ENCODE measurements at regions not wholly inside any gene's neighbourhood (a gene's known extent, or its start where the extent isn't known, plus 50 kb on each side); places are given as distances from the start of the nearest gene placed in this dataset.

- Histone ChIP-seq H3K4me1 (peaks cover 8 to 41% (median 32%) of the 10 kb centered on the region in 4 donors), H3K27ac (replicated peaks in 1 of 4) (no peak overlapping the region), H3K27me3 (no peaks in the 10 kb centered on the region), H3K9me3 (no peaks in the 10 kb centered on the region), H3K4me3 (no peak overlapping the region), H3K36me3 (no peaks in the 10 kb centered on the region)
- 89% methylated on average over 3 of the region's 9 CpGs for WGBS
- TF ChIP-seq POLR2AphosphoS5 (IDR thresholded peaks at IDR 0.05) (no peak), EP300 (IDR thresholded peaks at IDR 0.05) (no peak), CTCF (IDR thresholded peaks at IDR 0.05) (no peak), POLR2A (IDR thresholded peaks at IDR 0.05; ENCODE audit: low read depth) (no peak)
- intact Hi-C loops (cut with DNase I): no loop called here
- DNase-seq (ENCODE audit: extremely low spot score): no peak
Measured at GRCh38 chr4:123114084-123114914, 191.9 kb upstream of the NUDT6 start.

GRCh38 chr4:123114915-123115756 lies 192.7 kb upstream of the NUDT6 start:
- no peak for DNase-seq (ENCODE audit: extremely low spot score)
- Histone ChIP-seq H3K4me1 (peaks cover 4 to 32% (median 24%) of the 10 kb centered on the region in 4 donors), H3K27me3 (no peaks in the 10 kb centered on the region), H3K9me3 (no peaks in the 10 kb centered on the region), H3K4me3 (no peak overlapping the region), H3K27ac (replicated peaks in 1 of 4) (no peak overlapping the region), H3K36me3 (no peaks in the 10 kb centered on the region)
- 98% methylated on average over 15 of the region's 39 CpGs for WGBS
- TF ChIP-seq POLR2AphosphoS5 (IDR thresholded peaks at IDR 0.05) (no peak), EP300 (IDR thresholded peaks at IDR 0.05) (no peak), CTCF (IDR thresholded peaks at IDR 0.05) (no peak), POLR2A (IDR thresholded peaks at IDR 0.05; ENCODE audit: low read depth) (no peak)
- intact Hi-C loops (cut with DNase I): no loop called here

GRCh38 chr4:123116412-123116811 lies 194.0 kb upstream of the NUDT6 start:
- no peaks in the 10 kb centered on the region for H3K36me3 ChIP-seq
- 96% methylated on average over 1 of the region's 1 CpG for WGBS
- H3K27ac ChIP-seq (replicated peaks in 1 of 4): no peak overlapping the region
- intact Hi-C loops (cut with DNase I): no loop called here
- peaks cover 0 to 21% (median 14%) of the 10 kb centered on the region in 4 donors for H3K4me1 ChIP-seq
- DNase-seq (ENCODE audit: extremely low spot score): no peak
- no peak overlapping the region for H3K4me3 ChIP-seq
- no peaks in the 10 kb centered on the region for H3K27me3 ChIP-seq
- no peak for TF ChIP-seq POLR2A (IDR thresholded peaks at IDR 0.05; ENCODE audit: low read depth)
- no peak for TF ChIP-seq POLR2AphosphoS5 (IDR thresholded peaks at IDR 0.05)
- no peak for TF ChIP-seq CTCF (IDR thresholded peaks at IDR 0.05)
- TF ChIP-seq EP300 (IDR thresholded peaks at IDR 0.05): no peak
- no peaks in the 10 kb centered on the region for H3K9me3 ChIP-seq

GRCh38 chr4:123120473-123120872 lies 198.1 kb upstream of the NUDT6 start:
- no peaks in the 10 kb centered on the region for H3K27me3 ChIP-seq
- peaks cover 0 to 8% (median 3%) of the 10 kb centered on the region in 4 donors for H3K4me1 ChIP-seq
- 95% methylated on average over 1 of the region's 1 CpG for WGBS
- H3K9me3 ChIP-seq: no peaks in the 10 kb centered on the region
- no peak overlapping the region for H3K27ac ChIP-seq (replicated peaks in 1 of 4)
- no peaks in the 10 kb centered on the region for H3K36me3 ChIP-seq
- H3K4me3 ChIP-seq: no peak overlapping the region
- TF ChIP-seq POLR2A (IDR thresholded peaks at IDR 0.05; ENCODE audit: low read depth) (no peak), CTCF (IDR thresholded peaks at IDR 0.05) (no peak), EP300 (IDR thresholded peaks at IDR 0.05) (no peak), POLR2AphosphoS5 (IDR thresholded peaks at IDR 0.05) (no peak)
- intact Hi-C loops (cut with DNase I): no loop called here
- DNase-seq (ENCODE audit: extremely low spot score): no peak

Measured in esophagus muscularis mucosa (tissue), 4 donors.